Colonic mucosa (tissue), 4 donors: ENCODE measurements at regions not wholly inside any gene's neighbourhood (a gene's known extent, or its start where the extent isn't known, plus 50 kb on each side); places are given as distances from the start of the nearest gene placed in this dataset.

ENCODE experiments used
- DNase-seq: peaks from one replicate; pipeline ENCODE4 v3.0.0-alpha.2; 2020
- H3K27ac ChIP-seq: fragments of 200-600 bp; one replicate; pipeline ENCODE4 v1.8.0; 2021
- H3K27me3 ChIP-seq: fragments of 200-600 bp; one replicate; pipeline ENCODE4 v1.8.0; 2021
- H3K36me3 ChIP-seq: fragments of 200-600 bp; one replicate; pipeline ENCODE4 v1.8.0; 2021
- H3K4me1 ChIP-seq: fragments of 200-600 bp; one replicate; pipeline ENCODE4 v1.8.0; 2021; ENCODE audit warnings: mild to moderate bottlenecking
- H3K4me3 ChIP-seq: fragments of 200-600 bp; one replicate; pipeline ENCODE4 v1.8.0; 2021
- H3K9ac ChIP-seq, 2 donors: one replicate each; pipeline ENCODE4 v1.7.0; 2013; ENCODE audit warnings: control low read depth in 2 of 2, low read depth in 2 of 2, low read length in 2 of 2
- H3K9me3 ChIP-seq: fragments of 200-600 bp; one replicate; pipeline ENCODE4 v1.8.0; 2021
- intact Hi-C: fragments of 100-400 bp; cut with DNase I; formaldehyde crosslinking; loops from one replicate; pipeline ENCODE4 v1.14.1; 2022
- TF ChIP-seq, protein P1 (sequence below): fragments of 200-600 bp; IDR thresholded peaks from one replicate; pipeline ENCODE4 v1.8.0; 2022; ENCODE audit warnings: antibody characterized with exemption, mild to moderate bottlenecking
- donor health status: healthy.
- donor health status: DM: no; HTN: no; CAD: no.
- donor health status: DM: no; HTN: no; CAD: no.

DNA sequence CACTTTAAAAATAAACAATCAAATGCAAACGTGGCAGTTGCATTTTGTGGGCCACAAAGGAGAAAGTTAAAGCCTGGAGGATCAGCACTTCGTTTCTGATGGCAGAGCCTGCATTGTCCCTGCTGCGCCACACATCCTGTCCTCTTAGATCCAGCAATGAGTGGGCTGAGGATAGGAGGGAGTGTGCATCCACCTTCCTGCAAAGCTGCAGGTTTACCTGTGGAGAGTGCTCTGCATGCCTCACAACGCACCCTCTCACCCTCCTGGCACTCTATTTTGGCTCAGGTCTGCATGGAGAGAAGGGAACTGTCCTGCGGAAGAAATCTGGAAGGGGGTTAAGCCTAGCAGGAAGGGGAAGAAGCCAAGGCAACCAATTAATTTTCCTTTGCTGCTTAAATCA lies 212.2 kb upstream of the SLC24A2 start:
- Histone ChIP-seq H3K27ac (no peak overlapping the region), H3K9ac (no peak overlapping the region), H3K27me3 (no peaks in the 10 kb centered on the region), H3K9me3 (no peaks in the 10 kb centered on the region), H3K36me3 (no peaks in the 10 kb centered on the region), H3K4me3 (no peak overlapping the region), H3K4me1 (no peaks in the 10 kb centered on the region)
- TF ChIP-seq, protein P1, sequence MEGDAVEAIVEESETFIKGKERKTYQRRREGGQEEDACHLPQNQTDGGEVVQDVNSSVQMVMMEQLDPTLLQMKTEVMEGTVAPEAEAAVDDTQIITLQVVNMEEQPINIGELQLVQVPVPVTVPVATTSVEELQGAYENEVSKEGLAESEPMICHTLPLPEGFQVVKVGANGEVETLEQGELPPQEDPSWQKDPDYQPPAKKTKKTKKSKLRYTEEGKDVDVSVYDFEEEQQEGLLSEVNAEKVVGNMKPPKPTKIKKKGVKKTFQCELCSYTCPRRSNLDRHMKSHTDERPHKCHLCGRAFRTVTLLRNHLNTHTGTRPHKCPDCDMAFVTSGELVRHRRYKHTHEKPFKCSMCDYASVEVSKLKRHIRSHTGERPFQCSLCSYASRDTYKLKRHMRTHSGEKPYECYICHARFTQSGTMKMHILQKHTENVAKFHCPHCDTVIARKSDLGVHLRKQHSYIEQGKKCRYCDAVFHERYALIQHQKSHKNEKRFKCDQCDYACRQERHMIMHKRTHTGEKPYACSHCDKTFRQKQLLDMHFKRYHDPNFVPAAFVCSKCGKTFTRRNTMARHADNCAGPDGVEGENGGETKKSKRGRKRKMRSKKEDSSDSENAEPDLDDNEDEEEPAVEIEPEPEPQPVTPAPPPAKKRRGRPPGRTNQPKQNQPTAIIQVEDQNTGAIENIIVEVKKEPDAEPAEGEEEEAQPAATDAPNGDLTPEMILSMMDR: no peak
- no peak for DNase-seq
- intact Hi-C loops: no loop called here

DNA sequence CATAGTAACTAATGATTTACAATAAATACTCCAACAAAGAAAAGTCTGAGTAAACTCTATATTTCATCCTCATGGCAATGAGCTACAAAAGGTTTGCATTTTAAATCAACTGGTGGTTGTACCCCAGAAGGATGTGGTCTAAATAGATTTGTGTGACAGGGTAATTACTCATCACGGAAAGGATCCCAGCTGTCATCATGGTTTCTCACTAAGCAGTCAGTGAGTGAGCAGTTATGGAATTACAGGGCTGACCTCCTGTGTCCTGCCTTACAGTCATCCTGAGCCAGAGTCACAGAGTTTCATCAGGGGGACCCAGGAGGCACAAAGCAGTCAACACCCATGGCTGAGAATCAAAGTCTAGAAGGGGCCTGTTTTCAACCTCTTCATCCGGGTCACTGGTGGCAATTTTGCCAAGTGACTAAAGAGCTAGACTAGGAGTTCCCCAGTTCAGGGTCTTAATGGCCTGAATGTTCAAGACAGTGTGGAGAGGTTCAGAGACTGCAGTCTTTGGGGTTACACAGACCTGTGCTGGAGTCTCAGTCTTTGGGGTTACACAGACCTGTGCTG lies 210.7 kb upstream of the SLC24A2 start:
- H3K27me3 ChIP-seq: no peaks in the 10 kb centered on the region
- H3K4me3 ChIP-seq: no peak overlapping the region
- TF ChIP-seq, protein P1: no peak
- no peaks in the 10 kb centered on the region for H3K9me3 ChIP-seq
- H3K4me1 ChIP-seq: no peaks in the 10 kb centered on the region
- no peak overlapping the region for H3K27ac ChIP-seq
- no peaks in the 10 kb centered on the region for H3K36me3 ChIP-seq
- H3K9ac ChIP-seq: no peak overlapping the region
- intact Hi-C loops: no loop called here
- DNase-seq: no peak

DNA sequence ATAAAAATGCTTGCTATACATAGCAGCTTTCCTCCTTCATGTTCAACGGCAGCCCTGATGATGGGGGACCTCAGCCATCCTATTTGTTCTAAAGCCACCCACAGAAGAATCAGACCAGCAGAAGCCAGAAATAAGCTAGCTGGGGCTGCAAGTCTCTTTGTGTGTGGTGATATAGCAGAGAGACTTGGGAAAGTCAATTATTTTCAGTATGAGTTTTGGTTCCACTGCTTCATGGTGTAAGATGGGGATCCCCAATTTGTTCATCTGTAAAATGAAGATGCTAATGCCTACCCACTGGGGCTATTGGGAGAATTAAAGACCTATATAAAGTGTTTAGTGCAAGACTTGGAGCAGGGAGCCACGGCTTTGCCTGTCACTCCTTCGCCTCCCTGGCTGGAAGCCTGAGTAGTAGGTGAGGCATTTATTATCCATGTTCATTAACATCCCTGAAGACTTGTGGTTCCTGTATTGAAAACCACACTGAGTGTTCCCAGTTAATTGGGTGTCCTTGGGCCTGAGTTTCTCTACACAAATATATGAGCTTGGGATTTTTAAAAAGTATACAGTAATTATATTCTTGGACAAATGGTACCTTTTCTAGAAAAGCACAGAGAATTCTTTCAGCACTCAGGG lies 210.1 kb upstream of the SLC24A2 start:
- Histone ChIP-seq H3K4me1 (no peaks in the 10 kb centered on the region), H3K27me3 (no peaks in the 10 kb centered on the region), H3K4me3 (no peak overlapping the region), H3K9ac (no peak overlapping the region), H3K36me3 (no peaks in the 10 kb centered on the region), H3K27ac (no peak overlapping the region), H3K9me3 (no peaks in the 10 kb centered on the region)
- intact Hi-C loops: no loop called here
- DNase-seq: no peak
- TF ChIP-seq, protein P1: no peak

DNA sequence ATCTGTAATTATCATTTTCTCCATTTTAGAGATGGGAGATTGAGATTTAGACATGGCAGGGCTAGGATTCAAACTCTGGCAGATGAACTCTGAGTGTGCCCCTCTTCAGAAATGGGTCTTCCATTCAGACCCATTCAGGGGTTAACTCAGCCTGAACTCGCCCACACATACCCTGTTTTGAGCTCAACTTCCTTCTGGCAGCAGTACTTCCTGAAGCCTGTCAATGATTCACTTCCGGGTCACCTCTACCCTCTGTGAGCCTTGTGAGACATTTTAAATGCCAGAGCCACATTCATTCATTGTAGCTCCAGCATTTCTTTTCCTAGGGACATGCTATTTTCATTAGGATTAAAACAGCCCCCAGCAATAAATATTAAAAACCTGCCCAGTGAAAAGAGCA lies 209.3 kb upstream of the SLC24A2 start:
- TF ChIP-seq, protein P1: no peak
- H3K27me3 ChIP-seq: no peaks in the 10 kb centered on the region
- DNase-seq: no peak

DNA sequence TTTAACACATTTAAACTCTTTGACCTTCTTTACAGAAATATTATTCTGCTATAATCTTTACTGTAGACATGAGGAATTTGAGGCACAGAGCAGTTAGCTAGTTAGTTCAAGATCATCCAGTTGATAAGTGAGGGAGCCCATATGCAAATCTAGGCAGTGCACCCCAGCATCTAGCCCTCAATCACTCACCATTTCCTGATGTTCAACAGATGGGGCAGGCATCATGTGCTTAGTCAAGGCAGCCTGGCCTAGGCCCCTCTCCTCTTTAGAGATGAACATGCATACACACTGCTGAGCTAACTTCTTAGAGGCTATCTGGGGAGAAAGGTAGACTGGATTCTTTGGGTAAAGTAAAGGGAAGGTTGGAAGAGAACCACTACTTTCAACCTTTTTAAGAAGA lies 206.8 kb upstream of the SLC24A2 start:
- no peak overlapping the region for H3K9ac ChIP-seq
- DNase-seq: no peak
- TF ChIP-seq, protein P1: no peak
- intact Hi-C loops: no loop called here
- H3K9me3 ChIP-seq: no peaks in the 10 kb centered on the region
- H3K27ac ChIP-seq: no peak overlapping the region
- H3K27me3 ChIP-seq: no peaks in the 10 kb centered on the region
- H3K36me3 ChIP-seq: no peaks in the 10 kb centered on the region
- no peak overlapping the region for H3K4me3 ChIP-seq
- H3K4me1 ChIP-seq: no peaks in the 10 kb centered on the region

More for the DNA sequence above, 209.3 kb upstream of the SLC24A2 start:
- H3K36me3 ChIP-seq: no peaks in the 10 kb centered on the region
- intact Hi-C loops: no loop called here
- H3K27ac ChIP-seq: no peak overlapping the region
- H3K4me3 ChIP-seq: no peak overlapping the region
- H3K4me1 ChIP-seq: no peaks in the 10 kb centered on the region
- H3K9ac ChIP-seq: no peak overlapping the region
- H3K9me3 ChIP-seq: no peaks in the 10 kb centered on the region
